ENCODE measurements at regions not wholly inside any gene's neighbourhood (a gene's known extent, or its start where the extent isn't known, plus 50 kb on each side); places are given as distances from the start of the nearest gene placed in this dataset.

DNA sequence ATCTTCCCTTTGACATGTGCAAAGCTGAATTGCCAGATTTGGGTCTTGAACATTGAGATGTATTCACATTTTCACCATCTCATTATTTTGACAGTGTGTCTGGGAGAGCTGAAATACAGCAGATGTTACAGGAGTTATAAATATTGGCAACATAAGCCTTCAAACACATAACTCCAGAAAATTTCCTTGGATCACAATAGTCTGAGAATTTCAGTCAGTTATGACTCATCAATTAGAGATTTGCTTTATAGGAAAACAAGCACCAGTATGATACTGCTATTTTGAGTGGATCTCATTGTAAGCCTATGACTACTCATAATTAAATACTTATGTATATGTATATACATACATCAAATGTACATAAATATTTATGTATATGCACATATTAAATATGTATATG is 1171.8 kb downstream of the AMY1C start:
- TF ChIP-seq, protein P1, sequence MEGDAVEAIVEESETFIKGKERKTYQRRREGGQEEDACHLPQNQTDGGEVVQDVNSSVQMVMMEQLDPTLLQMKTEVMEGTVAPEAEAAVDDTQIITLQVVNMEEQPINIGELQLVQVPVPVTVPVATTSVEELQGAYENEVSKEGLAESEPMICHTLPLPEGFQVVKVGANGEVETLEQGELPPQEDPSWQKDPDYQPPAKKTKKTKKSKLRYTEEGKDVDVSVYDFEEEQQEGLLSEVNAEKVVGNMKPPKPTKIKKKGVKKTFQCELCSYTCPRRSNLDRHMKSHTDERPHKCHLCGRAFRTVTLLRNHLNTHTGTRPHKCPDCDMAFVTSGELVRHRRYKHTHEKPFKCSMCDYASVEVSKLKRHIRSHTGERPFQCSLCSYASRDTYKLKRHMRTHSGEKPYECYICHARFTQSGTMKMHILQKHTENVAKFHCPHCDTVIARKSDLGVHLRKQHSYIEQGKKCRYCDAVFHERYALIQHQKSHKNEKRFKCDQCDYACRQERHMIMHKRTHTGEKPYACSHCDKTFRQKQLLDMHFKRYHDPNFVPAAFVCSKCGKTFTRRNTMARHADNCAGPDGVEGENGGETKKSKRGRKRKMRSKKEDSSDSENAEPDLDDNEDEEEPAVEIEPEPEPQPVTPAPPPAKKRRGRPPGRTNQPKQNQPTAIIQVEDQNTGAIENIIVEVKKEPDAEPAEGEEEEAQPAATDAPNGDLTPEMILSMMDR (IDR thresholded peaks at IDR 0.05; ENCODE audit: low read depth, low read length): no peak
- DNase-seq (ENCODE audit: extremely low read depth, low read depth): no peak

DNA sequence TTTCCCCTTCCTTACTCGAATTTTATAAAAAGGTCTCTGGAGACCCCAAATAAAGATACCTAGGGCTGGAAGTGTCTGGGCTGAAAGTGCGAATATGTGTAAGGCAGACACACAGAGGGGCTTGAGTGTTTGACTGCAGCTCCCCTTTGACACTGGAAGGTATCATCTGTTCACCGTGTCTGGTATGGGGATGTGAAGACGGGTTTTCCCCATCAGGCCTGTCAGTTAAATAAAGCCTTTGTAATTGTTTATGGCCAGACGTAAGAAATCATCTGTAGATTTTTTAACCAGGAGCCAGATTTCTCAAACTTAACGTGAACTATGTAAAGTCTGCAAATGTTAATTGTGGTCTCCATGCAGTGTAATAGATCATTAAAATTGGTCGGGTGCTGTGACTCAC is 1173.4 kb downstream of the AMY1C start:
- DNase-seq (ENCODE audit: extremely low read depth, low read depth): no peak
- TF ChIP-seq, protein P1 (IDR thresholded peaks at IDR 0.05; ENCODE audit: low read depth, low read length): no peak

DNA sequence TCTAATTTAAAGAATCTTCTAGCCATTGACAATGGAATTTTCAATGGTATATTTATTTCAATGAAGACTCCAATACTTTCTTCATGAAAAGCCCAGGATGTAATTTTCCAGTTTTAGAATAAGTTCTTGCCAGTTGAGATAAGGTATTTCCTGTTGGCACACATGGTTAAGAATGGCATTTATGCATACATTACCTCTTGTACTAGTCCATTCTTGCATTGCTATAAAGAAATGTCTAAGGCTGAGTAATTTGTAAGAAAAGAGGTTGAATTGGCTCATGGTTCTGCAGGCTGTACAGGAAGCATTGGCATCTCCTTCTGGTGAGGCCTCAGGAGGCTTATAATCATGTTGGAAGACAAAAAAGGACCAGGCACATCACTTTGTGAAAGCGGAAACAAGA is 1179.6 kb downstream of the AMY1C start:
- DNase-seq (ENCODE audit: extremely low read depth, low read depth): no peak
- TF ChIP-seq, protein P1 (IDR thresholded peaks at IDR 0.05; ENCODE audit: low read depth, low read length): no peak

DNA sequence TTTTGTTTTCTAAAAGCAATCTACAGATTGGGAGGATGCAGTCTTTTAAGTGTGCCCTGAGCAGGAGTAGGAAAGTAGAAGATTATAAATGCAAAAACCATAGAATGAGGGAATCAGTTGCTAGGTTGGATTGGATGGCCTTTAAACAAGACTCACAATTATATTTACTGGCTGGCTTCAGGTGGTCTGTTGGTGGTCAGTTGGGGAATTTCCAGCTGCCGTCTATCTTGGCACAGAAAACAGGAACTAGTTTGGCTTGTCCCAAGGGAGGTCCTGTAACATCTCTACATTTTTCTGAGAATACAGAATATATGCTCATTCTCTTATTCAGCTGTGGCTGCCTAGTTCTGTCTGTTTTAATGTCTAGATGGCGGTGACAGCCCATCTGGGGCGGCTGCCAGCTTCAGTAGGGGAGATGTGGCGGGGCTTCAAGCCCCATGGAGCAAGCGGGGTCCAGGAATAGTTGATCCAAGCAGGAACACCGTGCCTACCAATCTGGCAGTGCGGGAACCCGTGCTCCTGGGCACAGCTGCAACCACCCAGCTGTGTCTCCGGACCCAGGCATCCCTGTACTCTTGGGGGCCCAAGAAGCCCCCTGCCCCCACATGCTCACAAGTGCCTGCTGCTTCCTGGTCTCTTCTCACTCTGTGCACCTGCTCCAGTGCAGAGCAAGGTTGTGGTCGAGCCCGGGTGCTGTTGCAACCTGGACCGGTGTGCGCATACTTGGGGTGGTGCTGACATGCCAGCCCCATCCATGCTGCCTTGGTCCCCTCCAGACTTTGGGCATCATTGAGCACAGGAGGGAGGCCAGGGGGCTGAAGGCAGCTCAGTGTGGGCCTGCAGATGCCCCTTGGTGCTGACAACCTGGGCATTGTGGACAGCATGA is 1182.6 kb downstream of the AMY1C start:
- DNase-seq (ENCODE audit: extremely low read depth, low read depth): no peak
- TF ChIP-seq, protein P1 (IDR thresholded peaks at IDR 0.05; ENCODE audit: low read depth, low read length): no peak

DNA sequence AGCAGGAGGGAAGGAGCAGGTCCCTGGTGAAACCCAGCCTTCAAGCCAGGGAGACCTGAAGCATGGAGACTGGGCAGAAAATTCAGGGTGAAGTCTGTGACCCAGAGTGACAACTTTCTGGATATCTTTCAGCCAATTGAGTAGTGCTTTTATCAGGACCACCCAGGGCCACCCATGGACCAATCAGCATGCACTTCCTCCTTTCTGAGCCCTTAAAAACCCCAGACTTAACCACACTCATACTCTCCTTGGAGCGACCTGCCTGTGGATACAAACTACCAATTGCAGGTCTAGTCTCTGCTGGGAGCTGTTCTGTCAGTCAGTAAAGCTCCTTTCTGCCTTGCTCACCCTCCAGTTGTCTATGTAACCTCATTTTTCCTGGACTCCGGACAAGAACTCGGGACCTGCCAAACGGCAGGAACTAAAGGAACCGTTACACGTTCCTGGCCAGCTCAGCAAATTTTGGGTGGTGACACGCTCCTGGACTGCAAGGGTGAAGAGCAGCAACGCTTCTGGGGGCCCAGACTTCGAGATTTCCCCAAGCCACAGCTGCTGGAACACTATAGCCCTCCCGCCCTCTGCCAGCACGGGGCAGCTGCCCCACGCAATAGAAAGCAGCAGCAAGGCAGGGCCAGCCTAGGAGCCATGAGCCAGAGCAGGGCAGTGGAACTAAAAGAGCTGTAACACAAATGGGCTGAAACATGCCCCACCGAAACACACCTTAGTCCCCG is 1183.4 kb downstream of the AMY1C start:
- DNase-seq (ENCODE audit: extremely low read depth, low read depth): no peak
- TF ChIP-seq, protein P1 (IDR thresholded peaks at IDR 0.05; ENCODE audit: low read depth, low read length): no peak

DNA sequence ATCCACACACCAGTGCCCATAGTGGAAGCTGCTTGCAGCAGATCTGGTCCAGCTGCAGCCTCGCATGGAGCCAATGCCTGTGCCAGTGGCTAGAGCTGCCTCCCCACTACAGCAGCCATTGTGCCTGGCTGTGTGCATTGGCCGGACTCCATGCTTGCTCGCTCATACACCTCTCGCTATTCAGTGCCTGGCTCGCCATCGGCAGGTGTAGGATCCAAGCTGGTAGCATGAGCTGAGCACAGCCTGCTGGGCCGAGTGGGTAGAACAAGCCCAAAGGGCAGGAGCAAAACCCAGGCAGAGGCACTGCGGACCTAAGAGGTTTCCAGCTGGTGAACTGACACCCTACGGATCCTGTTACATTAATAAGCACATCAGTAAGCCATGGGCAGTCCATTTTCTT is 1184.1 kb downstream of the AMY1C start:
- TF ChIP-seq, protein P1 (IDR thresholded peaks at IDR 0.05; ENCODE audit: low read depth, low read length): no peak
- DNase-seq (ENCODE audit: extremely low read depth, low read depth): no peak

DNA sequence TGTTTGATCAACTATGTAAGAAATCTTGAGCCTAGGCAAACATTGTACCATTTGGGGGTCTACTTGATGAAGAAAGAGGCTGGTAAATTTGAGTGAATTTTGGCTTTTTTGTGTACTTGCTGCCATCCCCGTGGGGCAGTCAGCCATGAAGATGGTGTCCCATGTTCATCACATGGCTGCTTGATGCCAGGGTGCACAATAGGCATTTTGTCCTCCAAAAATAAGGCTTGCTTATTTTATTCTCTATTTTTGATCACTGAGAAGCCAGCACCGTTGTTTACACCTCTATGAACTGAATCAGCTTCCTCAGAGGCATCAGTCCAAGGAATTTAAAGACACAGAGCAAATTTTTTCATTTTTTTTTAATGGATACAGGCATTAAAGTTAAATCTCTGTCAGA is 1195.7 kb downstream of the AMY1C start:
- TF ChIP-seq, protein P1 (IDR thresholded peaks at IDR 0.05; ENCODE audit: low read depth, low read length): no peak
- no peak for DNase-seq (ENCODE audit: extremely low read depth, low read depth)
